Uterus (tissue), 2 donors: ENCODE measurements at regions not wholly inside any gene's neighbourhood (a gene's known extent, or its start where the extent isn't known, plus 50 kb on each side); places are given as distances from the start of the nearest gene placed in this dataset.

Source experiments
- CTCF ChIP-seq, 4 experiments: fragments of 200-600 bp in 2 of 4; fragments of 450-650 bp in 2 of 4; sonication (generic) in 2 of 4; IDR thresholded peaks; one replicate each; pipeline ENCODE4 v1.5.1; 2016 to 2019; ENCODE audit warnings: antibody characterized with exemption in 4 of 4, mild to moderate bottlenecking in 2 of 4, moderate library complexity in 1 of 4
- POLR2A ChIP-seq, 2 donors: fragments of 450-650 bp; IDR thresholded peaks; one replicate each; pipeline ENCODE4 v1.6.1; 2016; ENCODE audit warnings: antibody characterized with exemption in 2 of 2, mild to moderate bottlenecking in 1 of 2, moderate library complexity in 1 of 2

- no peak for TF ChIP-seq CTCF (IDR thresholded peaks at IDR 0.05)
- no peak for TF ChIP-seq POLR2A (IDR thresholded peaks at IDR 0.05)
Measured at GRCh38 chr5:155136216-155136850, 122.8 kb downstream of the KIF4B start.
